ENCODE measurements at regions not wholly inside any gene's neighbourhood (a gene's known extent, or its start where the extent isn't known, plus 50 kb on each side); places are given as distances from the start of the nearest gene placed in this dataset.

DNA sequence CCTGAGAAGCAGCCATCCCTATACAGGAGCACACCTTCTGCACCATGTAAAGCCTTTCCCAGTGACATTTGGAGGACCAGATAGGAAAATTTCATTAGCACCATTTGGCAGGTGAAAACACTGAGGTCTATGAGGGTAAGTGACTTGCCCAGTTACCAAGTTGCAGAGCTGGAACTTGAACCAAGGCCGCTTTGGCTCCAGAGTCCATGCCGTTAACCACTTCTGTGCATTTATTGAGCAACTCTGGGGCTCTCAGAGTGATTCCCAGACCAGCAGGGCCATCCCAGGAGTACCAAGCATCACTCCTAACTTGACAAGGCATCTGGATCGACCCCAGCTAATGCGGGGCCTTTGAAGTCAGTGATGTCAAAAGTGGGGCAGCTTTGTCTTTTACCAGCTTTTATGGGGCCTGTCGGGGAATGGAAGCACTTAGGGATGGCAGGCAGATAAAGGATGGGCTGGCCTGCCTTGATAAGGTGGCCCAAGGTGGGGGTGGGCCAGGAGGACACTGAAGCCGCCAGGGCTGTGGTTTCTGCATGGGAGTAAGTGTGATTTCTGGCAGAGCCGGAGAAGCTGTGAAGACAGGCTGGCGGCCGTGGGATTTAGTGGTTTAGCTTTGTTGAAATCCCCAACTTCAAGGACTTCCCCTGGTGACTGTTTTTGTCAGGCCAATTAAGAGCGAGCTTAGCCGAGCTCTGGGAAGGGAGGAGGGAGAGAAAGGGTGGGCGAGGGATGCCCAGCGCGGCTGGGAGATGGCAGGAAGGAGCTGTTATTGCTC, 127.3 kb downstream of the MACROH2A1 start:
- H4K20me1 ChIP-seq (ENCODE audit: insufficient read depth) = no peaks in the 10 kb centered on the region
- H3K27ac ChIP-seq = no peak overlapping the region
- no peaks in the 10 kb centered on the region for H3K4me1 ChIP-seq (ENCODE audit: low read depth, poor library complexity, severe bottlenecking)
- no peaks in the 10 kb centered on the region for H3K79me2 ChIP-seq (ENCODE audit: insufficient read depth, low read depth)
- TF ChIP-seq, protein P1, sequence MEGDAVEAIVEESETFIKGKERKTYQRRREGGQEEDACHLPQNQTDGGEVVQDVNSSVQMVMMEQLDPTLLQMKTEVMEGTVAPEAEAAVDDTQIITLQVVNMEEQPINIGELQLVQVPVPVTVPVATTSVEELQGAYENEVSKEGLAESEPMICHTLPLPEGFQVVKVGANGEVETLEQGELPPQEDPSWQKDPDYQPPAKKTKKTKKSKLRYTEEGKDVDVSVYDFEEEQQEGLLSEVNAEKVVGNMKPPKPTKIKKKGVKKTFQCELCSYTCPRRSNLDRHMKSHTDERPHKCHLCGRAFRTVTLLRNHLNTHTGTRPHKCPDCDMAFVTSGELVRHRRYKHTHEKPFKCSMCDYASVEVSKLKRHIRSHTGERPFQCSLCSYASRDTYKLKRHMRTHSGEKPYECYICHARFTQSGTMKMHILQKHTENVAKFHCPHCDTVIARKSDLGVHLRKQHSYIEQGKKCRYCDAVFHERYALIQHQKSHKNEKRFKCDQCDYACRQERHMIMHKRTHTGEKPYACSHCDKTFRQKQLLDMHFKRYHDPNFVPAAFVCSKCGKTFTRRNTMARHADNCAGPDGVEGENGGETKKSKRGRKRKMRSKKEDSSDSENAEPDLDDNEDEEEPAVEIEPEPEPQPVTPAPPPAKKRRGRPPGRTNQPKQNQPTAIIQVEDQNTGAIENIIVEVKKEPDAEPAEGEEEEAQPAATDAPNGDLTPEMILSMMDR (conservative IDR thresholded peaks at IDR 0.05; ENCODE audit: low read depth, low read length) = no peak
- no peak overlapping the region for H3K4me3 ChIP-seq (IDR thresholded peaks at IDR 0.05; ENCODE audit: insufficient read depth, low read depth, low read length)
- no peaks in the 10 kb centered on the region for H3K27me3 ChIP-seq (ENCODE audit: insufficient read depth, low read depth)
- no peak overlapping the region for H3K4me2 ChIP-seq
- H3K36me3 ChIP-seq (ENCODE audit: insufficient read depth) = no peaks in the 10 kb centered on the region
- no peak overlapping the region for H3K9ac ChIP-seq
- H2AFZ ChIP-seq (ENCODE audit: low read depth) = no peak overlapping the region

DNA sequence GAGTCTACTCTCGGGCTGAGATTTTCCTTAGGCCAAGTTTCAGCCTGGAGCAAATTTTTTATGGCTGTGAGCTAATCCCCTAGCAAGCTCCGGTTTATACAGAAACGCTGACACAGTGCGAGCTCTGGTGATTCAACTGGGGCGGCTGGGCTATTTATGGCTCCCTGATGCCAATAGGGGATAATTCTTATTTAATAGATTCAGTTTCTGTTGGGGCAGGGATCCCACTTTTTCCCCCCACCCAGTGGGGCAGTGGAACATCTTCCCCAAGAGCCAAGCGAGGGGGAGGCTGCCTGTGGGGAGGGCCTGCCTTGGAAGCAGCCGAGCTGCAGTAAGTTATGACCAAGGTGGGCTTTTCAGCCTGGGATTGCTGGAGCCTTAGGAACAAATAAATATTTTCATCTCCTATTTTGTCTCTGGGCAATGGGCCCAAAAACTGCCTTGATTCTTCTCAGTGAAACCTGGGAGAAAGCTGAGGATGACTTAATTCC, 129.1 kb downstream of the MACROH2A1 start:
- H4K20me1 ChIP-seq (ENCODE audit: insufficient read depth) = no peaks in the 10 kb centered on the region
- no peak overlapping the region for H2AFZ ChIP-seq (ENCODE audit: low read depth)
- no peaks in the 10 kb centered on the region for H3K27me3 ChIP-seq (ENCODE audit: insufficient read depth, low read depth)
- no peak overlapping the region for H3K4me2 ChIP-seq
- H3K36me3 ChIP-seq (ENCODE audit: insufficient read depth) = no peaks in the 10 kb centered on the region
- H3K4me1 ChIP-seq (ENCODE audit: low read depth, poor library complexity, severe bottlenecking) = no peaks in the 10 kb centered on the region
- H3K4me3 ChIP-seq (IDR thresholded peaks at IDR 0.05; ENCODE audit: insufficient read depth, low read depth, low read length) = no peak overlapping the region
- H3K79me2 ChIP-seq (ENCODE audit: insufficient read depth, low read depth) = no peaks in the 10 kb centered on the region
- no peak overlapping the region for H3K9ac ChIP-seq
- no peak overlapping the region for H3K27ac ChIP-seq
- TF ChIP-seq, protein P1 (conservative IDR thresholded peaks at IDR 0.05; ENCODE audit: low read depth, low read length) = no peak

DNA sequence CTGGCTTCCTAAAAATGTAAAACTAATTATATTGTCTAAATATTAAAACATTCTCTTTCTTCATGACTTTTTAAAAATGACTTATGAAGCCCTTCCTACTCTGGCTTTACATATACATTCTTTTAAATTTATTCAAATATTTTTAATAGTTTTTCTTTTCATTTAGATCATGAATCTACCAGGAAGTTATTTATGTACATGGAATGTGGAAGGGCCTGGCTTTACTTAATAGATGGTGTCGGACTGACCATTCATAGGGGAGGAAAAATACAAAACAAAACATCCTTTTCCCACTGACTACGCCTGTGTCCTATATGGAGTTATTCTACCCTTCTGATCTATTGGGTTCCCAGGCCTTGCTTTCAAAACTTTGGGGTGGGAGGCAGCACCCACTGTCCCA, 129.8 kb downstream of the MACROH2A1 start:
- Histone ChIP-seq H3K4me1 (ENCODE audit: low read depth, poor library complexity, severe bottlenecking) (no peaks in the 10 kb centered on the region), H3K27ac (no peak overlapping the region), H3K9ac (no peak overlapping the region), H3K79me2 (ENCODE audit: insufficient read depth, low read depth) (no peaks in the 10 kb centered on the region), H3K4me2 (no peak overlapping the region), H3K27me3 (ENCODE audit: insufficient read depth, low read depth) (no peaks in the 10 kb centered on the region), H3K4me3 (IDR thresholded peaks at IDR 0.05; ENCODE audit: insufficient read depth, low read depth, low read length) (no peak overlapping the region), H3K36me3 (ENCODE audit: insufficient read depth) (no peaks in the 10 kb centered on the region), H4K20me1 (ENCODE audit: insufficient read depth) (no peaks in the 10 kb centered on the region), H2AFZ (ENCODE audit: low read depth) (no peak overlapping the region)
- TF ChIP-seq, protein P1 (conservative IDR thresholded peaks at IDR 0.05; ENCODE audit: low read depth, low read length) = no peak

DNA sequence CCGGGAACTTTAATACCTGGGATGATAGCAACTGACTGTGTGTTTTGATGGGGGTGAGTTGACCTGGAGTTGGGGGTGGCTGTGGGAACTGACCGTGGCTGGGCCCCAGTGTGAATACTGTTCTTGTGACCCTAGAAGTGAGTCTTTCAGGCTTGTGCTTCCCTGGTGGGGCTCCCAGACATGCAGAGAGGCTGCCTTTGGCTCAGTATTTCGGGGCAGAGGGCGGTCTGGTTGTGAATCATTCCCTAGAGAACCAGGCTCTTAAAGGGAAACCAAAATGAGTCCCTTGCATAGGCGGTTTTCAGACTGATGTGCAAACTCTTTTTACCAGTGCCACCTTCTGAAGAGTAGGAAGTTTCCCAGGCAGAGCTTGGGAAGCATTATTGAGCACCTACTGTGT, 132.1 kb downstream of the MACROH2A1 start:
- Histone ChIP-seq H2AFZ (ENCODE audit: low read depth) (no peak overlapping the region), H3K9ac (no peak overlapping the region), H3K4me2 (no peak overlapping the region), H3K4me1 (ENCODE audit: low read depth, poor library complexity, severe bottlenecking) (no peaks in the 10 kb centered on the region), H3K4me3 (IDR thresholded peaks at IDR 0.05; ENCODE audit: insufficient read depth, low read depth, low read length) (no peak overlapping the region), H4K20me1 (ENCODE audit: insufficient read depth) (no peaks in the 10 kb centered on the region), H3K27ac (no peak overlapping the region), H3K27me3 (ENCODE audit: insufficient read depth, low read depth) (no peaks in the 10 kb centered on the region), H3K79me2 (ENCODE audit: insufficient read depth, low read depth) (no peaks in the 10 kb centered on the region), H3K36me3 (ENCODE audit: insufficient read depth) (no peaks in the 10 kb centered on the region)
- TF ChIP-seq, protein P1 (conservative IDR thresholded peaks at IDR 0.05; ENCODE audit: low read depth, low read length) = no peak
